ENCODE measurements at regions not wholly inside any gene's neighbourhood (a gene's known extent, or its start where the extent isn't known, plus 50 kb on each side); places are given as distances from the start of the nearest gene placed in this dataset.
A peak's percentile ranks its signal among the peaks of the same experiment; 100 is the strongest.

DNA sequence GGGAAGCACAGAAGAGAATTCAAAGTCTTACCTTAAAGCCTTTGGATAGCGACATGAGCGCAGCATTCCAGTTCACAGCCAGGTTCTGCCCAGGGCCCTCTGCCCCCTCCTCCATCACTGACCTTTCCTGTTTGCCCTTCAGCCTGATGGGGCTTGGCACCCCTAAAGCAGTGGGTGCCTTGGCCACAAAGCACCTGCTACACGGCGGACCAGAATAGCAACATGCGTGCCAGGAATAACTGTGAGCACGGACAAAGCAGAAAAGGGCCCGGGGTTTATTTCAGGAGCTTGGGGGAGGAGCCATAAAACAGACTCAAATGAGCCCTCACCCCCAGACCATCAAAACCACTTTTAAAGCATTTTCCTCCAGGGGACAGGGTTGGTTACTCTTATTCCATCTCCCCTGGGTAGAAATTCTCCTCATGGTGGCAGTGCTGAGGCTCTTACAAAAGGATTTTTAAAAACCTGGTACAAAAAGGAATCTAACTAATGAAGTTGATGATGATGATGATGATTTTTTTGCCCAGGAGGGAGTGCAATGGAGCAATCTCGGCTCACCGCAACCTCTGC lies 135.4 kb downstream of the KLF13 start:
- Mint-ChIP-seq H3K4me1 (peaks cover 48 to 68% of the 10 kb centered on the region in 2 donors), H3K4me3 (no peak overlapping the region), H3K9me3 (no peaks in the 10 kb centered on the region), H3K27ac (no peak overlapping the region), H3K27me3 (no peaks in the 10 kb centered on the region), H3K36me3 (no peaks in the 10 kb centered on the region)
- no peak for ATAC-seq (replicated peaks)
- DNase-seq = no peak

DNA sequence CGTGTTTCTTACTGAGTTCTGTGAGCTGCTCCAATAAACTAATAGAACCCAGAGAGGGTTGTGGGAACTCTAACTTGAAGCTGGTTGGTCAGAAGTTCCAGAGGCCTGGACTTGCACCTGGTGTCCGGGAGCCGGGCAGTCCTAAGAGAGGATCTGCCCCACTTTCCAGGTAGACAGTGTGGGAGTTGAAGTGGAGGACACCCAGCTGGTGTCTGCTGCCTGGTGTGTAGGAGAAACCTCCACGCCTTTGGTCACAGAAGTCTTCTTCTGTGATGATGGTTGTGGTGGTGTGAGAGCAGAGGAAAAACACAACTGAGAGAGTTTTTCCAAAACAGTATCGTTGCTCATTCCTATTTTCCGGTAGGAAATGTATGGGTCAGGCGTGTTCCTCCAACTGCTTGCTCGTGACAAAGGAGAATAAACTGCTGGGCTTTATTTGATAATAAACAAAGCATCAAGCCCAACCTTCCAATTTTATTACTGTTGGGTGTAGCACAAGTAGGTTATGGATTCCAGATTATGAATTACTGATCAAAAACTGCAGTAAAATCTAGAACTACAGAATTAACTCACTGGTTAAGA lies 137.0 kb downstream of the KLF13 start:
- H3K36me3 Mint-ChIP-seq = no peaks in the 10 kb centered on the region
- DNase-seq (no peak), ATAC-seq (replicated peaks) (no peak)
- no peaks in the 10 kb centered on the region for H3K9me3 Mint-ChIP-seq
- no peak overlapping the region for H3K27ac Mint-ChIP-seq
- no peak overlapping the region for H3K4me3 Mint-ChIP-seq
- no peaks in the 10 kb centered on the region for H3K27me3 Mint-ChIP-seq
- H3K4me1 Mint-ChIP-seq = peaks cover 42 to 56% of the 10 kb centered on the region in 2 donors

DNA sequence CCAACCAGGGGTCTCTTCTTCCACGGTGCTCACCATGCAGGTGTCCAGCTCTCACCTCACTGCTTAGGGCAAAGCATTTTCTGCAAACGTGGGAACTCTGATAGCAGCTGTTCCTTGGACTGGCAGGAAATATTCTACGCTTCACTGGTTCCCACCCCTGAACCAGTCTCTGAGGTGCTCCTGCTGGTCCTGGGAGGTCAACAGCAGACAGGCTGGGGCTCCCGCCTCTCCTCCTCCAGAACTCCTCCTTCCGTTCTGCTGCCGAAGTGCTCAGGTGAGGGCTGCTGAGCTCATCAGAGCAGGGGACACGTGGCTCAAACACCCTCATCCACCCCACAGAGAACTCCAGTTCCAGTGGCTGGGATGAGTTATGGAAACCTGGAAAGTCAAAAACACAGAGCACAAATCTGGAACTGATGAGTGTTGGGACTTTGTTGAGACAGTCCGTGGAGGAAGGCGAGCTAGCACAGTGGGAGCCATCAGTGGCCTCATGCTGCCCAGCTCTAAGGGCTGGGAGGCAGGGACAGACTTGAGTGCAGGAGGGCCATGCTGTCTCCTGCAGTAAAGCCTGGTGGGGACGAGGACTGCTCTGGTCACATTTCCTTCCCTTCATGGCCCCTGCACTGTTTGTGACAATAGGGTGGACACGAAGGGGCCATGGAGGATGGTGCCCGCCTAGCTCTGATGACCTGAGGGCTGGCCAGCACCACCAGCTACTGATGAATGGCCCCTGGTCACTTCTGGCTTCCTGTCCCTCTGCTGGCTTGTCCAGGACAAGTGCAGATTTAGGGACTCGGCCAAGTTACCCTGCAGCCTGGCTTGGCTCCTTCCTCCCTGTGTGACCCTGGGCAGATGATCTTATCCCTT lies 137.8 kb downstream of the KLF13 start:
- no peak overlapping the region for H3K27ac Mint-ChIP-seq
- no peaks in the 10 kb centered on the region for H3K36me3 Mint-ChIP-seq

DNA sequence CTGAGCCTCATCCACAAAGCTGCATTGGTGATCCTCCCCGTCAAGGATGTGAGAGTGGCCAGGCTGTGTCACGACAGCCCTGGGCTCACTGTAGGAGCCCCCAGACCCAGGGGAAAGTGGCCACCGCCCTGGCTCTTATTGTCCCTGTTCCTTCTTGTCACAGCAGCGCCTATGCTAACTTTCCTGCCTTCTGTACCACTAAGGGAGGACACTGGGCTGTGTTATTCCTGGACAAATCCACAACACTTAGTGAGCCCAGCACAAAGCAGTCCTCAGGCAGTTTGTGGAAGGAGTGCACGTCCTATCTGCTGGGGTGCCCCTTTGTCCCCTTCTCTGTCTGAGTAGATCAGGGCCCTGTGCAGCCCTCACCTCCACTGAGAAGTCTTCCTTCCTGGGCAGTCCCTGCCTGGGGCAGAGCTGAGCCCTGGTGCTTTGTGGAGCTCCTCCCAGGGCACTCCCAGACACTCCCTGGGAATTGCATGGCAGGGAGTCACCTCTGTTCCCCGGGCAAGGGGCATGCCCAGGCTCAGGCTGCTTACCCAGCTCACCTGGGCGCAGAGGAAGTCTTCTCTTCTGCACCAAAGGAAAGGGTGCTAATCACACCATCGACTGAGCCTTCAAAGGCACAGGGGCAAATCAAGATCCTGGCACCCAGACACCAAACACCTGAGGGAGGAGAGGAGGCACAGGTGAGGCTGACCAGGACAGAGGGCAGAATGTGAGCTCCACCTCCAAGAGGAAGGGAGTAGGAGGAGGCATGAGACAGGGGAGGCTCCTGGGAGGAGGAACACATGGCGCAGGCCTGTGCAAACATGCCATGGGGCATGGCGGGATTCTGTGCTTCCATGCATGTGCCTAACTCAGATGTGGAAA lies 138.7 kb downstream of the KLF13 start:
- Mint-ChIP-seq H3K27me3 (no peaks in the 10 kb centered on the region), H3K27ac (peak overlapping the region; percentile 33), H3K9me3 (no peaks in the 10 kb centered on the region), H3K4me3 (no peak overlapping the region), H3K4me1 (peaks cover 35 to 41% of the 10 kb centered on the region in 2 donors), H3K36me3 (no peaks in the 10 kb centered on the region)
- DNase-seq (no peak), ATAC-seq (replicated peaks) (no peak)

More for the DNA sequence above, 137.8 kb downstream of the KLF13 start:
- DNase-seq (no peak), ATAC-seq (replicated peaks) (no peak)
- Mint-ChIP-seq H3K9me3 (no peaks in the 10 kb centered on the region), H3K4me3 (no peak overlapping the region), H3K27me3 (no peaks in the 10 kb centered on the region), H3K4me1 (peaks cover 35 to 48% of the 10 kb centered on the region in 2 donors)

DNA sequence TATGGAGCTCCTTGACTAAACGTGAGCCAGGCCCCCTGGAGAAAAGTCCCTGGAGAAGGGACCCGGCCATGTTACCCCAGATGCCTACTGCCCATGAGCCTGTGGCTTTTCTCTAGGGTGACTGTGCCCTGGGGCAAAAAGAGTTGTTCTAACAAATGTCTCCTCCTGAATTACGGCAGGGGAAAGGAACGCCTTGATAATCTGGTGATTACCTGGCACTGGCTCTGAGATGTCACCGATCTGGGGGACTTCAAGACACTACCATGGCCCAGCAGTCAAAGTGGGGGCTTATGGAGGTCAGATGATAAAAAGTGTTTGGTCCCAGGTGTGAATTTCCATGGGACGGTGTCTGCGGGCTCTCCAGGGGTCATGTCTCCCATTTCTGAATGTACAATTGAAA lies 140.7 kb downstream of the KLF13 start:
- no peaks in the 10 kb centered on the region for H3K9me3 Mint-ChIP-seq
- peaks cover 34 to 45% of the 10 kb centered on the region in 2 donors for H3K4me1 Mint-ChIP-seq
- H3K27me3 Mint-ChIP-seq = no peaks in the 10 kb centered on the region
- DNase-seq (no peak), ATAC-seq (replicated peaks) (no peak)
- H3K36me3 Mint-ChIP-seq = no peaks in the 10 kb centered on the region
- no peak overlapping the region for H3K4me3 Mint-ChIP-seq
- no peak overlapping the region for H3K27ac Mint-ChIP-seq

DNA sequence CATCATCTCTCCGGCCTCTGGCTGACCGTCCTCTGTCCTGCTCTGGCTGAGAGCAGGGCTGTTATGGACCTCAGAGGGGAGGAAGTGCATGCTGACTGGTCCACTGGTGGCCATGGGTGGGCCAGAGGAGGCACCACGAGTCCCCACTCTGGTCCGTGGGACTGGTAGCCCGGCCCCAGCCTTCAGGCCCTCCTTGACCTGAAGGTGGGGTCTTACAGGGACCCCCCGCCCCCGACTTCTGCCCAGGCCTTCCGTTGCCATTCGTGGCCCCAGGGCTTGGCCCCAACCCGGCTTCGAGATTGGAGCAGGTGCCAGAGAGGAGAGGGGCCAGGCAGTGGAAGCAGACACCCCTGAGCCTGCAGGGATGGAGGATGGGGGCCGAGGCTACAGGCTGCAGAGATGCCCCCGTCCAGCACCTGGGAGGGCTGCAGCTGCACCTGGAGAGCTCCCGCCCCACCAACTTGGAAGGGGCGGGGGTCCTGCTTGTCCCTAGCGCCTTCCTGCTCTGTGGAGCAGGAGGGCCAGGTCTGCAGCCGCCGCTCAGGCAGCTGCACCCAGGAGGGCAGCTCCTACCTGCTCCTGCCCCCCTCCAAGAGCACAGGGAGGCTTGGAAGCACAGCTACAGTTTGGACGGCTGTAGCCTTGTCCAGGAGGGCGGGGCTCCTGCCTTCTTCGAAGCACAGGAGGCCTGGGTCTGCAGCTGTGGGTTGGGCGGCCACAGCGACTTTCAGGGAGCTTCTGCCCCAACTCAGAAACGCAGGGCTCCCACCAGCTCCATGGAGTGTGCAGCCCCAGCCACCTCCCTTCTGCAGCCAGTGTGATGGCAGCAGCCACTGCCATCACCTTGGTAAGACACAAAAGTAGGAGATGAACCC lies 142.5 kb downstream of the KLF13 start:
- no peaks in the 10 kb centered on the region for H3K36me3 Mint-ChIP-seq
- ATAC-seq (replicated peaks) (no peak), DNase-seq (no peak)
- no peak overlapping the region for H3K4me3 Mint-ChIP-seq
- H3K9me3 Mint-ChIP-seq = peaks cover 0 to 3% of the 10 kb centered on the region in 2 donors
- no peaks in the 10 kb centered on the region for H3K27me3 Mint-ChIP-seq
- H3K27ac Mint-ChIP-seq = no peak overlapping the region
- H3K4me1 Mint-ChIP-seq = peaks cover 42 to 56% of the 10 kb centered on the region in 2 donors

DNA sequence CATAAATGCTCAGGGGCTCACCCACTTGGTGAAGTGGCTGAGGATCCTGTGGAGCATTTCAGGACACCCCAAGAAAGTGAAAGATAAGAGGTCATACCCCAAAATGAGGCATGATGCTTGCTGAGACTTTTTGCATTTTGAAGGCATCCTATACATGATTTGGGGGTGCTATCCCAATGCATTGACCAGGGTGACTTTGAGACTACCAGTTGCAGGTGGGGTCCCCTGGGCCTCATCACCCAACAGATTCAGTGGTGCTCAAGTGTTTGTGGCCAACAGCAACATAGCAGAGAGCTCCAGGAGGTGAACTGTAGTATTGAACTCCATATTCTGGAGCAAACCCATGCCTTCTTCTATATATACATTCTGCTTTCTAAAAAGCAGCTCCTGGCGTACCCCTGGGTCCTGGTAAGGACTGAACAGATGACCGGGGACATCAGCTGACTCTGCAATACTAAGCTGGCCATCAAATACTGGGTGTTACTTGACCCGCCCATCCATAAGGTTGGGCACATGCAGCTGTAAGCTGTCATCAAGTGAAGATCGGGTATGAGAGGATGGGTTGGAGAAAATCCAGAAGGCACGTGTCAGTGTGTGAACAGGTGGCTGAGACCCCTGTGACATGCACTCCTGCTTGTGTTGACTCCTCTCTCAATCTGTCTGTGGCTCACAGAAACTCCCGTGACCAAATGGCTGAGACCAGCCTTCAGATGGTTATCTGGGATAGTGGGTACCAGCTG lies 143.3 kb downstream of the KLF13 start:
- peaks cover 42 to 55% of the 10 kb centered on the region in 2 donors for H3K4me1 Mint-ChIP-seq
- H3K27me3 Mint-ChIP-seq = no peaks in the 10 kb centered on the region
- peaks cover 0 to 3% of the 10 kb centered on the region in 2 donors for H3K9me3 Mint-ChIP-seq
- H3K4me3 Mint-ChIP-seq = no peak overlapping the region
- DNase-seq = no peak
- no peak overlapping the region for H3K27ac Mint-ChIP-seq
- H3K36me3 Mint-ChIP-seq = no peaks in the 10 kb centered on the region
- ATAC-seq (replicated peaks) = no peak

DNA sequence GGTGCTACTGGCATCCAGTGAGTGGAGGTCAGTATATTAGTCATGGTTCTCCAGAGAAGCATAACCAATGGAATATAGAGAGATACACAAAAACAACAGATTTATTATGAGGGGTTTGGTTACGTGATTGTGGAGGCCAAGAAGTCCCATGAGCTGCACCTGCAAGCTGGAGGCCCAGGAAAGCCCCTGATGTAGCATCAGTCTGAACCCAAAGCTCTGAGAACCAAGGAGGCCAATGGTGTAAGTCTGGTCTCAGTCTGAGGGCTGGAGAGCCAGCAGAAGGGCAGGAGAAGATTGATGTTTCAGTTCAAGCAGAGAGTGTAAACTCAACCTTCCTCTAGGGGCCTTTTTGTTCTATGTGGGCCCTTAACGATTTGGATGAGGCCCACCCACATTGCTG lies 144.1 kb downstream of the KLF13 start:
- Mint-ChIP-seq H3K4me1 (peaks cover 40 to 55% of the 10 kb centered on the region in 2 donors), H3K9me3 (peaks cover 0 to 3% of the 10 kb centered on the region in 2 donors), H3K4me3 (no peak overlapping the region), H3K36me3 (no peaks in the 10 kb centered on the region), H3K27me3 (no peaks in the 10 kb centered on the region), H3K27ac (no peak overlapping the region)
- no peak for DNase-seq
- no peak for ATAC-seq (replicated peaks)

DNA sequence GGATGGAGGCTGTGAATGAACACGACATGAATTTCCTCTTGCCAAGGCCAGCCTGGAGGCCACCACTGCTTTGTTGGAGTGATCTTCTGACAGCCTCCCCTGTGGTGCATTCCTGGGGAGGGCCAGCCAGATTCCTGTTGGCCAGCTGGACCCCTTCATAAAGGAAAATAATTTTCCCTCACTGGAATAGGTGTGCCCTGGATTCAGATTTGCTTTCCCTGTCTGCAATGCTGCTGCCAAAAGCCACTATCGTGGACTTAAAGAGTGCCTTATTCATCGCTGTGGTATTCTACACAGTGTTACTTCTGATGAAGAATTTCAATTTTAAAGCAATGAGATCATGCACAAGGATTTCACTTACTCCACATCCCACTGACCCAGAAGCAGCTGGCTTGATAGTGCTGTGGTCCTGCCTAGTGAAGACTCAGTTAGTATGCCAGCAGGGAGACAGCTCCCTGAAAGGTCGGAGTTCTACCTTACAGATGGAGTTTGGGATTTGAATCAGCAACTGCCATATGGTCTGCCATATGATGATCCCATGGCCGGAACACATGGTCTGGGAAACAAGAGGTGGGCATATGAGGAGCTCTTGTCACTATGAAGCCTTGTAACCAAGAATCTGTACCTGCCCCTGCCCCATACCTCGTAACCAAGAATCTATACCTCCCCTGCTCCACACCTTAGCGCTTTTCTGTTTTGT lies 145.2 kb downstream of the KLF13 start:
- Mint-ChIP-seq H3K27ac (no peak overlapping the region), H3K4me1 (peaks cover 39 to 61% of the 10 kb centered on the region in 2 donors), H3K4me3 (no peak overlapping the region), H3K9me3 (peaks cover 0 to 3% of the 10 kb centered on the region in 2 donors), H3K36me3 (no peaks in the 10 kb centered on the region), H3K27me3 (no peaks in the 10 kb centered on the region)
- no peak for DNase-seq
- no peak for ATAC-seq (replicated peaks)

DNA sequence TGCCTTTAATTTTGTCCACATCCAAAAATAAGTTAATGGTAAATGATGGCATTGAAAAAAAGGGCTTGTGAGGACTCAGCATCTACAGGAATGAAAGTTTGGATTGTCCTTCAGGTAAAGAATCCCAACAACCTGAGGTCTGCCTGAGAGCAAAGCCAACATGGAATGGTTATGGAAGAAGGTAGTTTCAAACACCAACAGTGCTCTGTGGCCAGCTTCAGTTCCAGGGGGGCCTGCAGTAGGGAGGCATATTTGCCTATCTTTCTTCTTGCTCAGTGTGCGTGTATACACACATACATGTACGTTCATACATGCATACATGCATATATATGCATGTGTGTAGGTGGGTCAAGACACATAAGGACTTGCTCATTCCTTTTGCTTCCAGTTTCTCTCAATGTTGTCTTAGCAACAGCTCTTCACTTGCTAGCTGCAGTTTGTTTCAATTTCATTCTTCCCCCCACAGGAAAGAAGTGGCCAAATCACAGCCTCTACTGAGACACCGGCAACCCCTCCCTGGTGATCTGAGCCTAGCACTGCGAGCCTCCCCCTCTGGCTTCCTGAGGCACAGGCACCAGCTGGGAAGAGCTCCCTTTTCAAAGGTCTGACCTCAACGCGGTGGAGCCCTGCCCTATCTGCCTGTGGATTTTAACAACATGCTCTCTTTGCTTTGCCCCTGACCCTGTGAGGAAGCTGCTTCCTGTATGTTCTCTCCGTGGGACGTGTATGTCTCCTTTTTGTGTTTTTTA lies 146.2 kb downstream of the KLF13 start:
- ATAC-seq (replicated peaks) = peak; percentile 77 to 78
- peaks cover 4 to 5% of the 10 kb centered on the region in 2 donors for H3K9me3 Mint-ChIP-seq
- peak overlapping the region; percentile 88 for H3K27ac Mint-ChIP-seq
- peak overlapping the region; percentile 64 to 75 for H3K4me3 Mint-ChIP-seq
- peaks cover 34 to 57% of the 10 kb centered on the region in 2 donors for H3K4me1 Mint-ChIP-seq
- H3K36me3 Mint-ChIP-seq = peaks cover 0 to 4% of the 10 kb centered on the region in 2 donors
- peak; percentile 33 for DNase-seq
- H3K27me3 Mint-ChIP-seq = no peaks in the 10 kb centered on the region

DNA sequence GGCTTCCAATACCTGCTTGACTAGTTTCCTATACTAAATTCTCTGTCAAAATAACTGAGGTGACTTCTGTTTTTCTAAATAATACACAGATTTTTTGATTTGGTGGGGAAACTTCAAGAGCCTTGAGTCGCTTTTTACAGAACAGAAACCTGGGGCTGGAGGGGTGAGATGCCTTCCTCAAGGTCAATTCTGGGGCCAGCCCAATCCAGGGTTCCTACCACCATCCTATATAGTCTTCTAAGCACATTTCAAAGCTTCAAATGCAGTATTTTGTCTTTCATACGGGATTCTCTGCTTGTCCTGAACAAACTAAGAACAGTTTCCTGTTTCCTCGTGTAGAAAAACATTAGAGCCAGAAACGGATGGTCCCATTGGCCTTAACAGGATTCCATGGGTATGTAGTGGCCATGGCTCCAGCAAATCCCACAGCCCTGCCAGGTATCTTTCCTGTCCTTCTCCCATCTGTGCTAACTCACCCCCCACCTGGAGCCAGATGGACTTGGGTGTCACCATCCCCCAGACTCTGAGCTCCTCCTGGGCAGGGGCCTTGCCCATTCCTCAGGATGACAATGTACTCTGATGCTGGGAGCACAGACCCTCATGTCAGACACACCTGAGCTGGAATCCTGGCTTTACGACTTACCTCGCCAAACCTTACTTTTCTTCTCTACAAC lies 146.9 kb downstream of the KLF13 start:
- peaks cover 31 to 56% of the 10 kb centered on the region in 2 donors for H3K4me1 Mint-ChIP-seq
- peak overlapping the region; percentile 88 for H3K27ac Mint-ChIP-seq
- peak overlapping the region; percentile 64 to 75 for H3K4me3 Mint-ChIP-seq
- peaks cover 0 to 5% of the 10 kb centered on the region in 2 donors for H3K36me3 Mint-ChIP-seq
- ATAC-seq (replicated peaks) = peak; percentile 47 to 54
- H3K9me3 Mint-ChIP-seq = peaks cover 5 to 6% of the 10 kb centered on the region in 2 donors
- no peaks in the 10 kb centered on the region for H3K27me3 Mint-ChIP-seq
- DNase-seq = no peak
